Erythroblast (primary cell): ENCODE measurements at regions not wholly inside any gene's neighbourhood (a gene's known extent, or its start where the extent isn't known, plus 50 kb on each side); places are given as distances from the start of the nearest gene placed in this dataset.

Source experiments
- GATA1 ChIP-seq: IDR thresholded peaks from 2 replicates; pipeline ENCODE4 v1.6.1; 2011; ENCODE audit warnings: low read depth, mild to moderate bottlenecking, control low read depth, low read length, moderate library complexity
- POLR2A ChIP-seq: IDR thresholded peaks from 2 replicates; pipeline ENCODE4 v1.6.1; 2011; ENCODE audit warnings: mild to moderate bottlenecking, low read length

GRCh38 chr11:28713850-28714249, 605.7 kb downstream of the METTL15 start:
- TF ChIP-seq POLR2A (no peak), GATA1 (no peak)
